Natural killer cell treated with Interleukin-12 subunit alpha and Interleukin-12 subunit beta and Interleukin-15 and Interleukin-18, amount 100 ng/mL, for 72 hours (primary cell): ENCODE measurements at regions not wholly inside any gene's neighbourhood (a gene's known extent, or its start where the extent isn't known, plus 50 kb on each side); places are given as distances from the start of the nearest gene placed in this dataset.
"Not testable (repeated sequence)": the region's sequence is repeated elsewhere in the genome, so short reads cannot be mapped to it uniquely, and the experiment has no call there.

Experiments
- ATAC-seq, 2 donors: fragments of 150-1000 bp; cut with Tn5 transposase in 1 of 2; sonication (Bioruptor Pico), chemical (Tn5 transposase) in 1 of 2; 2 replicates each; pipeline ENCODE4 v1.10.0; 2021
- DNase-seq: peaks from one replicate; pipeline ENCODE4 v3.0.0; 2022; ENCODE audit warnings: low spot score
- H3K27ac Mint-ChIP-seq, 2 donors: 1 replicate in 1 of 2; 2 replicates in 1 of 2; pipeline ENCODE4 v1.8.0; 2022; ENCODE audit warnings: mixed read lengths in 2 of 2, mild to moderate bottlenecking in 1 of 2, moderate library complexity in 1 of 2
- H3K27me3 Mint-ChIP-seq, 2 donors: 1 replicate in 1 of 2; 2 replicates in 1 of 2; pipeline ENCODE4 v1.8.0; 2022; ENCODE audit warnings: mixed read lengths in 2 of 2
- H3K36me3 Mint-ChIP-seq: one replicate; pipeline ENCODE4 v1.8.0; 2022; ENCODE audit warnings: mixed read lengths
- H3K4me1 Mint-ChIP-seq, 2 donors: 1 replicate in 1 of 2; 2 replicates in 1 of 2; pipeline ENCODE4 v1.8.0; 2022; ENCODE audit warnings: low read depth in 2 of 2, mixed read lengths in 2 of 2, mild to moderate bottlenecking in 1 of 2
- H3K4me3 Mint-ChIP-seq: one replicate; pipeline ENCODE4 v1.8.0; 2022; ENCODE audit warnings: mixed read lengths
- H3K9me3 Mint-ChIP-seq: 2 replicates; pipeline ENCODE4 v1.8.0; 2022; ENCODE audit warnings: mixed read lengths

DNA sequence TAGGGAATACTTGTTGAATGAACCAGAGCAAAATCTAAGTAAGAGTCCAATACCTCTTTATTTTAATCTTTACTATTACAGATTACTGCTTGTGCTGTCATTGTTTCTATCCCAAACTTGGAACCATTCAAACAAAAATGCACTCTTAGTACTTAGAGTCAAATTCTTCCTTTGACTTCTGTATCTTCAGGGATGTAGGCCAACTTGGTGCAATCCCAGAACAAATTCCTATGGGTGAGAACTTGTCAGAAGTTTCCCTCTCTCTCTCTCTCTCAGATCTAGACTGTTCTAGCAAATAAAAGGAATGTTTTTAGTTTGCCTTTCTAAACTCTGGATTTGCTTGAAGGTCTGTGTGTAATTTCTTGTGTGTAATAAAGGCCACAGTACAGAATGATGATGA, 329.0 kb upstream of the TMTC4 start:
- no peak overlapping the region for H3K27ac Mint-ChIP-seq
- peaks cover 5 to 29% of the 10 kb centered on the region in 2 donors for H3K27me3 Mint-ChIP-seq
- H3K36me3 Mint-ChIP-seq: no peaks in the 10 kb centered on the region
- H3K4me3 Mint-ChIP-seq: no peak overlapping the region
- H3K9me3 Mint-ChIP-seq: no peaks in the 10 kb centered on the region
- H3K4me1 Mint-ChIP-seq: no peaks in the 10 kb centered on the region
- no peak for ATAC-seq
- no peak for DNase-seq

DNA sequence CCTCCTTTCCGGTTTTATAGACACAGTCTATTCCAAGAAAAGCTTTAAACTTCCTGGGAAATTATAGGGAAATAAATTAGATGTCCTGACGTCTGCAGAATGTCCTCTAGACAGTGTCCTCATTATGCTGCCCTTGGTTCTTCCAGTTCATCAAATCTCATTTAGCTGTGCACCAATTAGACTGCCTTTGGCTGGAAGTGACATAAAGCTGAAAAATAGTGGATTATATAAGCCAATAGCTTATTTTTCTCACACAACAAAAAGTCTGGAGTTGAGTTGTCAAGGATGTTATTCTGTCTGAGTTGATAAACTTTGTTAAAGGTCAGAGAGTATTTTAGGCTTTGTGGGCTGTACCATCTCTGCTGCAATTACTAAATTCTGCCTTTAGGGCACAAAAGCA, 314.8 kb upstream of the TMTC4 start:
- no peak for ATAC-seq
- H3K27me3 Mint-ChIP-seq: peaks cover 4 to 29% of the 10 kb centered on the region in 2 donors

DNA sequence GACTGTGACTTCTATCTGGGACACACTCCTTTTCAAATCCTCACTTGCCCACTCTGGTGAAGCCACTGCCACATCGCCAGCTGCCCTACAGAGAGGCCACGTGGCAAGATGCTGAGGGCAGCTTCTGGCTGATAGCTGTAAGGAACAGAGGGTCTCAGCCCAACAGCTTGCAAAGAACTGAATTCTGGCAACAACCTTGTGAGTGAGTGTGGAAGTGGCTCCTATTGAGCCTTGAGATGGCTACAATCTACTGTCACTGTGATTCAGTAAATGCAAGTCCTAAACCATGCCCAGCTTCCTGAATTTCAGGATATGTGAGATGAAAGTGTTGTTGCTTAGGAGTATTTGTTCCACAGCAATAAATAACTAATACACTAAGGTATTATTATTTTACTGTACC, 314.3 kb upstream of the TMTC4 start:
- Mint-ChIP-seq H3K4me1 (no peaks in the 10 kb centered on the region), H3K27me3 (peaks cover 0 to 24% of the 10 kb centered on the region in 2 donors), H3K36me3 (no peaks in the 10 kb centered on the region), H3K27ac (no peak overlapping the region), H3K4me3 (no peak overlapping the region), H3K9me3 (peaks cover 6% of the 10 kb centered on the region)
- no peak for DNase-seq
- no peak for ATAC-seq

More for the DNA sequence above, 314.8 kb upstream of the TMTC4 start:
- no peak for DNase-seq
- Mint-ChIP-seq H3K4me1 (no peaks in the 10 kb centered on the region), H3K27ac (no peak overlapping the region), H3K9me3 (peaks cover 10% of the 10 kb centered on the region), H3K36me3 (no peaks in the 10 kb centered on the region), H3K4me3 (no peak overlapping the region)

DNA sequence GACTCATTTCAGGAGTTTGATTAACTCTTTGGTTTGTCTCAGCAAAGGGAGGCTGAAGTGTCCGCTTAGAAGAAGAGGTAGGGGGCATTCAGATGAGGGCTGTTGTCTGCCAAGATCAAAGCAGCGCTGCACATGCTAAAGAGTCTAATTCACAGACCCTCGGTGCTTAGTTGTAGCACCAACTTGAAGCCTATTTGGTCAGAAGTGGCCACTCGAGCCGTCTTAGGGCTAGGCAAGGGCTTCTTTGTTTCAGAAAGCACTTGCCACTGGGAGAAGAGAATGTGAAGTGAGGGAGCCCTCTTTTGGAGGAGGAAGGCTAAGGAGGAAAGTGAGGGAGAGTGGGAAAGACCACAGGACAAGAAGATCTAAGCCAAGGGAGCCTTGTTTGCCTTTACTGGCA, 313.4 kb upstream of the TMTC4 start:
- Mint-ChIP-seq H3K4me3 (no peak overlapping the region), H3K9me3 (peaks cover 4% of the 10 kb centered on the region), H3K36me3 (no peaks in the 10 kb centered on the region), H3K27me3 (peaks cover 0 to 22% of the 10 kb centered on the region in 2 donors), H3K27ac (no peak overlapping the region), H3K4me1 (no peaks in the 10 kb centered on the region)
- ATAC-seq (no peak), DNase-seq (no peak)

DNA sequence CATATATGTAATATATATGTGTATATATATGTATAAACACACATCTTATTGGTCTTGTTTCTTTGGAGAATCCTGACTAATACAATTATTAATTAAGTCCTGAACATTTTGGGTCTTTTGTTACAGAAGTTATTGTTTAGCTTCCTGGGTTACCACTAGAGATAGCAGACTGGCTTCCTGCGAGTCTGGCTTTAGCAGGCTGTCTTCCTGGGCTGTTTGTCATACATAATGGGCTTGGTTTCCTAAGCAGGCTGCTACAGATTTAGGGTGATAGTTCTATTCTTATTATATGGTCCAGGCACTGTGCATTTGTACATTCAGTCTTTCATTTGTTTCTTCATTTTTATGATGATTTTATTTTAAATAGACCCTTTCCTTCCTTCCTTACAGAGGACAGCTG, 312.0 kb upstream of the TMTC4 start:
- no peak for ATAC-seq
- Mint-ChIP-seq H3K36me3 (no peaks in the 10 kb centered on the region), H3K27ac (no peak overlapping the region), H3K4me1 (no peaks in the 10 kb centered on the region), H3K27me3 (peaks cover 4 to 26% of the 10 kb centered on the region in 2 donors), H3K9me3 (peaks cover 2% of the 10 kb centered on the region), H3K4me3 (no peak overlapping the region)
- DNase-seq: no peak

DNA sequence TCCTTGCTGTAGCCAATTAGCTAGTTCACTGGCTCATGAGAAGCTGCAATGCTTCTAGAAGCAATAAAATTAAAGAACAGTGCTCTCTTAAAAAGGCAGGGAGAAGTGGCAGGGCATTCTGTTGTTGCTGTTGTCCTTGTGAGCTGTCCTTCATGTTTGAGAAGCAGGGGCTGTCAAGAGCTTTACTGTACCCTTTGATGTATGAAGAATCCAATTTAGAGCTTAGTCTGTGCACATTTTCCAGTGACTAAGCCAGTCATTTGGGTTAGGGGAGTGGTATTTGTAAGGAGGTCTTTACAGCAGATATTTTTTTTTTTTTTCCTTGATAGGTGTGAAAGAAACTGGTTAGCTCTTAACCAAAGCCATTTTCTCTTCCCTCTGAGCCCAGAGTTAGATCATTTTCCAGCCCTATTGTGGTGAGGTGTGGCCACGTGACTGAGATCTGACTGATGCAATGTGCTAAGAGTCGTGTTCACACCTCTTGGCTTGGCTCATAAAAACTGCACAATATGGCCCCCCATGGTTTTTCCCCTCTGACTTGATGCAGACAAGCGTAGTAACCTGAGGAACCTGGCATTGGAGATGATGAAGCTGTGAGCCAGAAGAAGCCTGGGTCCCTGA, 309.6 kb upstream of the TMTC4 start:
- DNase-seq (no peak), ATAC-seq (no peak)
- Mint-ChIP-seq H3K27me3 (peaks cover 7 to 30% of the 10 kb centered on the region in 2 donors), H3K4me1 (no peaks in the 10 kb centered on the region), H3K36me3 (no peaks in the 10 kb centered on the region), H3K4me3 (no peak overlapping the region), H3K27ac (no peak overlapping the region), H3K9me3 (no peaks in the 10 kb centered on the region)

DNA sequence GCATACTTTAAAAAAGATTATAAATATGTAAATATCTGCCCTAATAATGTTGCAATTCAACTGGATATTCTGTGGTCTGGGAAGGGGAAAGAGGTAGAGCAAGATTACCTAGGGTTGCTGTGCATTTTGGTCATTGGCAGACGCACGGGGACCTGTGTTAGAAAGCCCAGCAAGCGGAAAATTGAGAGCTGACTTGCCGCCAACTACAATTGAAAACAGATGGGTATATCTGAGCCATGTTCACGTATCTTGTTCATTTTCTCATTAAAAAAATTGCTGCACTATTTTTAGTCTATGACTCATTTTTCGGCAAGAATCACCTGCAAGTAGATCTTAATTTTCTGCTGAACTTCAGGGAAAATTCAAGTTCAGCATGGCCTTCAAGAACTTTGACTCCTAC, 308.5 kb upstream of the TMTC4 start:
- H3K4me1 Mint-ChIP-seq: no peaks in the 10 kb centered on the region
- DNase-seq (no peak), ATAC-seq (no peak)
- no peak overlapping the region for H3K27ac Mint-ChIP-seq
- H3K36me3 Mint-ChIP-seq: no peaks in the 10 kb centered on the region
- H3K27me3 Mint-ChIP-seq: peaks cover 9 to 36% of the 10 kb centered on the region in 2 donors
- no peak overlapping the region for H3K4me3 Mint-ChIP-seq
- H3K9me3 Mint-ChIP-seq: peaks cover 6% of the 10 kb centered on the region

DNA sequence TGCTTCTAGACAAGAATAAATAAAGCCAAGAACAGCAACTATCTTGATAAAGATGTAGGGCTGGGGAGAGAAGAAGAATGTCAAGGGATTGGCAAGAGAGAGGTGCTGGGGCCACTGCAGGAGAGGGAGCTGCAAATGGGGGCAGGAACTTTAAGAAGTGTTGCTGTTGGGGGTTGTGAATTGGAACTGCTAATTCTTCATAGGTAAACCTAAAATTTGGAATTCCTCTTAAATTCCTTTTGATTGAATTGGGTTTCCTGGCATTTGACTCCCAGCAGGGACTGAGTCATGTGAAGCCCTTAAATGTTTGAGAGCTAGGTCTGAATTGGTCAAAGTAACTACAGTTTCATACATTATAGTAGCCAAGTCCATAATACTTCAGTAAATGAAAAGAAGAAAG, 305.6 kb upstream of the TMTC4 start:
- H3K27me3 Mint-ChIP-seq: peaks cover 9 to 33% of the 10 kb centered on the region in 2 donors
- ATAC-seq (no peak), DNase-seq (no peak)
- H3K4me3 Mint-ChIP-seq: no peak overlapping the region
- H3K9me3 Mint-ChIP-seq: peaks cover 9% of the 10 kb centered on the region
- H3K4me1 Mint-ChIP-seq: no peaks in the 10 kb centered on the region
- H3K36me3 Mint-ChIP-seq: no peaks in the 10 kb centered on the region
- H3K27ac Mint-ChIP-seq: no peak overlapping the region

DNA sequence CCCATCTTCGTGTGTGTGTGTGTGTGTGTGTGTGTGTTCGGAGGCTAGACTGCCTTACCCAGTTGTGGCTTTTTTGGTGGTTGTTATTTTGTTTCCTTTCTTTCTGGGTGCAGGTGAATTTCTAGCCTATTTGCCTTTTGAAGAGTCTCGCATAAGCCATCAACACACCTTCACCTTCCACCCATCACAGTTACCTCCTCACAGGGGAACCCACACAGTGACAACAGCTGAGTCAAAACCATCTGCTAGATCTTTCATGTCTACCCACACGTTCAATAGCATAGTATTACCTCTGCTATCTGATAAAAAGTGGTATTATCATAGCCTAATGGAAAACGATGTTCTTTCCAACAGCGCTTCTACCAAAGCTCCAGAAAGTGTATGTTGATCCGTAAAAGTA, 303.2 kb upstream of the TMTC4 start:
- no peak for DNase-seq
- no peaks in the 10 kb centered on the region for H3K36me3 Mint-ChIP-seq

DNA sequence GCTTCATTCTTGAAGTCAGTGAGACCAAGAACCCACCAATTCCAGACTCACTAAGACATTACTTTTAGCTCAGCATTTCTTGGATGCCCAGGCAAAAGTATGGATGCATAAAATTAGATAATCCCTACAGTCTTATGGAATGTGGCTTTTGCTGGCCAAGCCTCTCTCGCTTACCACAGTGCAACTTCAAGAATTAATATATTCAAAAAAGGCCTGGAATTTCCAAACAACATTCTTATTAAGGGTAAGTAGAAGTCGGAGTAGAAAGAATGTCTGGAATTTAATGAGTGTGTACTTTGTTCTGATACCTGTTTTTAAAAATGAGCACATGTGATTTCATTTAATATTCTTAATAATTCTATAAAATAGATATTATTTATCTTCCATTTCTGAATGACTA, 302.4 kb upstream of the TMTC4 start:
- Mint-ChIP-seq H3K4me1 (no peaks in the 10 kb centered on the region), H3K36me3 (no peaks in the 10 kb centered on the region), H3K27me3 (peaks cover 9 to 25% of the 10 kb centered on the region in 2 donors), H3K9me3 (peaks cover 13% of the 10 kb centered on the region), H3K27ac (no peak overlapping the region), H3K4me3 (no peak overlapping the region)
- DNase-seq: no peak
- ATAC-seq: no peak

More for the DNA sequence above, 303.2 kb upstream of the TMTC4 start:
- no peak for ATAC-seq
- peaks cover 9% of the 10 kb centered on the region for H3K9me3 Mint-ChIP-seq
- H3K27me3 Mint-ChIP-seq: peaks cover 9 to 29% of the 10 kb centered on the region in 2 donors
- H3K4me3 Mint-ChIP-seq: no peak overlapping the region
- H3K4me1 Mint-ChIP-seq: no peaks in the 10 kb centered on the region
- no peak overlapping the region for H3K27ac Mint-ChIP-seq

DNA sequence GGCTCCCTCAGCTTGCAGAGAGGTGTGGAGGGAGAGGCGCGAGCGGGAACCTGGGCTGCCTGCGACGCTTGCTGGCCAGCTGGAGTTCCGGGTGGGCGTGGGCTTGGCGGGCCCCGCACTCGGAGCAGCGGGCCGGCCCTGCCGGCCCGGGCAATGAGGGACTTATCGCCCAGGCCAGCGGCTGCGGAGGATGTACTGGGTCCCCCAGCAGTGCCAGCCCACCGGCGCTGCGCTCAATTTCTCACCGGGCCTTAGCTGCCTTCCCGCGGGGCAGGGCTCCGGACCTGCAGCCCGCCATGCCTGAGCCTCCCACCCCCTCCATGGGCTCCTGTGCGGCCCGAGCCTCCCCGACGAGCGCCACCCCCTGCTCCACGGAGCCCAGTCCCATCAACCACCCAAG, 301.1 kb upstream of the TMTC4 start:
- H3K27ac Mint-ChIP-seq, DNase-seq, ATAC-seq, H3K4me1 Mint-ChIP-seq, H3K4me3 Mint-ChIP-seq, H3K36me3 Mint-ChIP-seq: not testable (repeated sequence)
- H3K27me3 Mint-ChIP-seq: peaks cover 2 to 14% of the 10 kb centered on the region in 2 donors
- H3K9me3 Mint-ChIP-seq: peaks cover 13% of the 10 kb centered on the region

DNA sequence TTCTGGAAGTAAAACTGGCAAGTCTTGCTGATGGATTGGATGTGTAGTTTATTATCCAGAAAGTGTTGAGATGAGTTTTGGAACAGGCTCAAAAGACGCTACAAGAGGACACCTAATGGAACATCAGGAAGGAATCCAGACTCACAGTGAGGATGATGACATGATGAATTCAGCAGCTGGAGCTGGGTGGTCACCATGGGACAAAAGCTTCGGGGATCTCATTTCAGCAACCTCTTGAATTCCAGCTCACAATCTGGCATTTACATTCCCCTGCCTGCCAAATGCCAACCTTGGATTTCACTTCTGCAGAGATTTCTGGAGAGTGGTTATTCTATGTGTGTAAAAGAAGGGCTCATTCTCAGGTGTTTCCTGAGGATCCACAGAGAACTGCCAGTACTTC, 288.0 kb upstream of the TMTC4 start:
- Mint-ChIP-seq H3K27ac (no peak overlapping the region), H3K4me1 (no peaks in the 10 kb centered on the region), H3K36me3 (no peaks in the 10 kb centered on the region), H3K4me3 (no peak overlapping the region), H3K9me3 (peaks cover 4% of the 10 kb centered on the region), H3K27me3 (peaks cover 2 to 28% of the 10 kb centered on the region in 2 donors)
- DNase-seq (no peak), ATAC-seq (no peak)

DNA sequence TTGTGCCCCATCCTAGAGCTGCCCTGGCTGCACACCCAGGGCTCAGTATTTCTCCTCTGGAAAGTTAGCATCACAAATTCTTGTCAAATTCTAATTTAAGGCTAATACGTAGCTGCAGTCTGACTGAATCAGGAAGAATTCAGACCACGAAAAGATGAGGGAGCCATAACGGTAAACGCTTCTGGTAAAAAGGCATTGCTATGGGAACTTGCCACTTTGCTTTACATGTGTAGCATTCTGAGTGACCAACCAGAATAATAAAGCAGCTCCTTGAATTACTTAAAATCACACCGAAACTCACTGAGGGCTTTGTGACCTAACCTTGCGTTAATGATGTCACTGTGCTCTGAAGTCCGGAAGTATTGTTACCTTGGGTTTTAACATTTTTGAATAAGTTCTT, 286.6 kb upstream of the TMTC4 start:
- no peak for DNase-seq
- ATAC-seq: no peak
- peaks cover 2 to 20% of the 10 kb centered on the region in 2 donors for H3K27me3 Mint-ChIP-seq
- peaks cover 4% of the 10 kb centered on the region for H3K9me3 Mint-ChIP-seq
- H3K4me1 Mint-ChIP-seq: no peaks in the 10 kb centered on the region
- H3K36me3 Mint-ChIP-seq: no peaks in the 10 kb centered on the region
- H3K4me3 Mint-ChIP-seq: no peak overlapping the region
- no peak overlapping the region for H3K27ac Mint-ChIP-seq

DNA sequence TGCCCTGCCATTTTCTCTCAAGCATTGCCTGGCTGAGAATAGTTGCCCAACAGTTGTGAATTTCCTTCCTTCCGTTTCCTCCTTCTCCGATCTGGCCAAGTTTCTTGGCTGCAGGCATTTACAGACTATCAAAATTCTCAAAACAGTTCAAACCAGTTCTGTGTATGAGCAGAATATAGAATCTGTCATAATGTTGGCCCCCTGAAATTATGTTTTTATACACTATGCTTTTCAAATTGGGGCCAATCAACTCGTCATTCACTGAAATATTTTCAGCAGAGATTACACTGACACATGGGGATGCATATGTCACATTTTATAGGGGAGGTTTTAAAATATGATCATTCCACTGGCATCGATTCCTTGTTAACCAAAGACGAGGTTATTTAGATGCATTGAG, 284.2 kb upstream of the TMTC4 start:
- no peak for DNase-seq
- Mint-ChIP-seq H3K36me3 (no peaks in the 10 kb centered on the region), H3K4me1 (no peaks in the 10 kb centered on the region), H3K9me3 (peaks cover 4% of the 10 kb centered on the region), H3K4me3 (no peak overlapping the region), H3K27ac (no peak overlapping the region), H3K27me3 (peaks cover 5 to 20% of the 10 kb centered on the region in 2 donors)
- no peak for ATAC-seq

DNA sequence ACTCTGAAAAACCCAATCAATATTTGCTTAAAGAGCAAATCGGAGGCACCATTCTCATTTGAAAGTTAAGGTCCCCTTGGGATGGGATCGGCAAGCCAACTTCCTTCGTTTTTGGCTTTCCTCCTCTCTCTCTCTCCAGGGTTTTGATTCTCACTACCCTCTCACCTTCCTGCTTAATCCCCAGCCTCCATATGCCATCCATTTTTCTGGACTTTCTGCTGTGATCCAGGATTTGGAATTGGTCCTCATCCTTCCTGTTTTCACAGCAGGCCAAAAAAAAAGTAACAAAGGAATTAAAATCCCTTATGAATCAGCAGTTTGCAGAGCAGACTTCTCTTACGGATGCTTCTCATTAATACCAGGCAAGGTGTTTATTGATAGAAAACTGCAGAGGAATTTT, 283.1 kb upstream of the TMTC4 start:
- ATAC-seq: no peak
- DNase-seq: no peak
- Mint-ChIP-seq H3K27ac (no peak overlapping the region), H3K9me3 (peaks cover 4% of the 10 kb centered on the region), H3K4me3 (no peak overlapping the region), H3K36me3 (no peaks in the 10 kb centered on the region), H3K27me3 (peaks cover 5 to 20% of the 10 kb centered on the region in 2 donors), H3K4me1 (no peaks in the 10 kb centered on the region)
